WI38 (cell line): ENCODE measurements at regions not wholly inside any gene's neighbourhood (a gene's known extent, or its start where the extent isn't known, plus 50 kb on each side); places are given as distances from the start of the nearest gene placed in this dataset.

ENCODE experiments used
- H3K4me3 ChIP-seq: 2 replicates; pipeline ENCODE4 v1.5.1; 2011; ENCODE audit warnings: low read depth, mild to moderate bottlenecking, control low read depth, low read length
- CTCF ChIP-seq: IDR thresholded peaks from 2 replicates; pipeline ENCODE4 v1.5.1; 2012; ENCODE audit warnings: low read depth, mild to moderate bottlenecking, control low read depth, low read length

- no peak for TF ChIP-seq CTCF
- H3K4me3 ChIP-seq = no peak overlapping the region
These were observed 122.0 kb upstream of the OSTN start for GRCh38 chr3:191076903-191077552.

GRCh38 chr3:191074511-191074910 lies 124.5 kb upstream of the OSTN start:
- TF ChIP-seq CTCF = no peak
- no peak overlapping the region for H3K4me3 ChIP-seq

- H3K4me3 ChIP-seq = no peak overlapping the region
- TF ChIP-seq CTCF = no peak
These were observed 128.2 kb upstream of the OSTN start for GRCh38 chr3:191070762-191071403.

- H3K4me3 ChIP-seq = no peak overlapping the region; the same call in 1 of the 2 replicates
- TF ChIP-seq CTCF = no peak
These were observed 128.8 kb upstream of the OSTN start for GRCh38 chr3:191070201-191070600.

GRCh38 chr3:191068946-191069813 lies 129.9 kb upstream of the OSTN start:
- no peak for TF ChIP-seq CTCF
- H3K4me3 ChIP-seq = no peak overlapping the region

- no peak for TF ChIP-seq CTCF
- H3K4me3 ChIP-seq = no peak overlapping the region
These were observed 132.4 kb upstream of the OSTN start for GRCh38 chr3:191066669-191067068.
